ENCODE measurements at regions not wholly inside any gene's neighbourhood (a gene's known extent, or its start where the extent isn't known, plus 50 kb on each side); places are given as distances from the start of the nearest gene placed in this dataset.

DNA sequence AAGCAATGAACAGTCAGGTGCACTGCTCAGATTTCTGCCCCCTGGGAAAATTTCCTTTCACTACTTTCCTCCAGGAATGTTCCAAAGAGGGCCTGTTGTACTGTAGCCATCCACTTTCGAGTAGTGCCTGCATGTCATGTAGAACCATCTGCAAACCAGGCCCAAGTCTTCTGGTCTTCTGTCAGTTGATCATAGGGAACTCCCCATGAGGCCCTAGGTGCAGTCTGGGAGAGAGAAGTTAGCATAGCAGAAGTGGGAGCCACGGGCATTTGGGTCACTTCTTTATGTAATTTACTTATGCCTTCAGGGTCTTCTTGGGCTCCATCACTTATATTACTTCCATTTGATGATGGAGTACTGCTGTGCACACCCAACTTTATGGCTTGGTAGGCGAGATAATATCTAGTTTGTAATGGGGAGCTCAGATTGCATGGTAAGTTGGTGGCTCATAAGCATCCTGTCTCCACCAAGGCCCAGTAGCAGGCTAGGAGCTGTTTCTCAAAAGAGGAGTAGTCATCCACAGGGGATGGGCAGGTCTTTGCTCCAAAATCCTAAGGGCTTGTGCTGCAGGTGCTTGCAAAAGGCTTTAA is 151.4 kb downstream of the NFKBIZ start:
- TF ChIP-seq, protein P1, sequence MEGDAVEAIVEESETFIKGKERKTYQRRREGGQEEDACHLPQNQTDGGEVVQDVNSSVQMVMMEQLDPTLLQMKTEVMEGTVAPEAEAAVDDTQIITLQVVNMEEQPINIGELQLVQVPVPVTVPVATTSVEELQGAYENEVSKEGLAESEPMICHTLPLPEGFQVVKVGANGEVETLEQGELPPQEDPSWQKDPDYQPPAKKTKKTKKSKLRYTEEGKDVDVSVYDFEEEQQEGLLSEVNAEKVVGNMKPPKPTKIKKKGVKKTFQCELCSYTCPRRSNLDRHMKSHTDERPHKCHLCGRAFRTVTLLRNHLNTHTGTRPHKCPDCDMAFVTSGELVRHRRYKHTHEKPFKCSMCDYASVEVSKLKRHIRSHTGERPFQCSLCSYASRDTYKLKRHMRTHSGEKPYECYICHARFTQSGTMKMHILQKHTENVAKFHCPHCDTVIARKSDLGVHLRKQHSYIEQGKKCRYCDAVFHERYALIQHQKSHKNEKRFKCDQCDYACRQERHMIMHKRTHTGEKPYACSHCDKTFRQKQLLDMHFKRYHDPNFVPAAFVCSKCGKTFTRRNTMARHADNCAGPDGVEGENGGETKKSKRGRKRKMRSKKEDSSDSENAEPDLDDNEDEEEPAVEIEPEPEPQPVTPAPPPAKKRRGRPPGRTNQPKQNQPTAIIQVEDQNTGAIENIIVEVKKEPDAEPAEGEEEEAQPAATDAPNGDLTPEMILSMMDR (IDR thresholded peaks at IDR 0.05) = no peak
- no peak for TF ChIP-seq ZFX (IDR thresholded peaks at IDR 0.05; ENCODE audit: borderline replicate concordance)
